A673 (cell line): ENCODE measurements at regions not wholly inside any gene's neighbourhood (a gene's known extent, or its start where the extent isn't known, plus 50 kb on each side); places are given as distances from the start of the nearest gene placed in this dataset.

ENCODE experiments used
- CTCF ChIP-seq: fragments of 300-800, 200-600 bp; sonication (generic); conservative IDR thresholded peaks from 2 replicates; pipeline ENCODE4 v1.5.1; 2017; ENCODE audit warnings: low read depth, mild to moderate bottlenecking, antibody characterized with exemption, low read length, moderate library complexity, mixed read lengths
- EZH2 ChIP-seq: fragments of 200-600 bp; sonication (generic); IDR thresholded peaks from 2 replicates; pipeline ENCODE4 v1.6.1; 2017; ENCODE audit warnings: borderline replicate concordance, low read depth, mild to moderate bottlenecking, mixed read lengths, antibody characterized with exemption, low read length; ENCODE audit not compliant: poor library complexity, severe bottlenecking

DNA sequence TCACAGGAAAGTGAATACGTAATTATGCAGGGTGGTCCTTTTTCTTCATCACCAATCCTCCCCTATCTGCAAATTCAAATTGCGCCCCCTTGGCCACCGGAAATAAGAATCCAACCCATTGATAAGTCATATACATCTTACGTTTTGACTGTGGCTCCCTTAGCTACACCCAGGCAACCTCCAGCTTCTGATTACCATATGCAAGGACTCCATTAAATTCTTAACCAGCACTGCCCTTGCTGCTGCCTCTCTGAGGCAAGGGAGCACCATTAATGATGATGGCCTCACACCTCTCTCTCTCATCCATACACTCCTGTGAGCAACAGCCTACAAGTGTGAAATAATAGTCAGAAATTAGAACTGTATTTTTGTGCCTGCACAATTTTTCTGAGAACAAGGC, 106.0 kb upstream of the NOCT start:
- no peak for TF ChIP-seq CTCF
- TF ChIP-seq EZH2: no peak
